ENCODE measurements at regions not wholly inside any gene's neighbourhood (a gene's known extent, or its start where the extent isn't known, plus 50 kb on each side); places are given as distances from the start of the nearest gene placed in this dataset.
"Not testable (repeated sequence)": the region's sequence is repeated elsewhere in the genome, so short reads cannot be mapped to it uniquely, and the experiment has no call there.

- peak; percentile 38 for DNase-seq
Observed at GRCh38 chr1:234770924-234771540, 161.1 kb upstream of the IRF2BP2 start.

GRCh38 chr1:234769986-234770795 lies 160.2 kb upstream of the IRF2BP2 start:
- peak; percentile 79 for DNase-seq

- DNase-seq, result no peak
Observed at GRCh38 chr1:234769284-234769985, 159.5 kb upstream of the IRF2BP2 start.

DNA sequence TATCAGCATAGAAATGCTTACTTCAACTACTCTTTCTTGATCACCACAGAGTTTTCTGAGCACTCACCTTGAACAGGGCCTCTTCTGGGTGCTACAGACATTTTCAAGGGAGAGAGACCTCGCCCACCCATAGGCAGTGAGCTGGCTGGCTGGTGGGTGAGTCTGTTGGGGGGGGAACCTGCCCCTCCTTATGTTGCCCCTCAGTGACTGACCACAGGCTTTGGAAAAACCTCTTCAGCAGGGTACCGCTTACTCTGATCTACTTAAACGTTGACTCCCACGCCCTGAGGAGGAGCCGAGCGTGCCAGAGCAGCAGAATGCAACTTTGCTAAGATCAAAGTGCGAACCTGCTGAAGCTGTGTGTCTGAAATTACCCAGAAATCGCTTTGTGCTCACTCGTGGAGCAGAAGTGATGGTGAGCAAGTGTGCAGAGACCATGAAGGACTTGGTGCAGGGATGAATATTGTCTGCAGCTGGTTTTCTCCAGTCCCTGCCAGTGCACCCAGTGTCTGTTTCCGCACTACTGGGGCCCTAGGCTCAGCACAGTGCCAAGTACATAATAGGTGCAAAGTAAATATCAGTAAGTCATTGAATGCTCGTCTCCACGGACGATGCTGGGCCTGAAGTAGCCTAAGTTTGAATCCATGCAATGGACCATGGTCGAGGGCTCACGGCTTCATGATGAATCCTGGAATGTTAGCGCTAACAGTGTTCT lies 158.7 kb upstream of the IRF2BP2 start:
- no peak for DNase-seq

GRCh38 chr1:234768171-234768568 lies 158.2 kb upstream of the IRF2BP2 start:
- no peak for DNase-seq

- no peak for DNase-seq
Observed at GRCh38 chr1:234765672-234766071, 155.7 kb upstream of the IRF2BP2 start.

DNA sequence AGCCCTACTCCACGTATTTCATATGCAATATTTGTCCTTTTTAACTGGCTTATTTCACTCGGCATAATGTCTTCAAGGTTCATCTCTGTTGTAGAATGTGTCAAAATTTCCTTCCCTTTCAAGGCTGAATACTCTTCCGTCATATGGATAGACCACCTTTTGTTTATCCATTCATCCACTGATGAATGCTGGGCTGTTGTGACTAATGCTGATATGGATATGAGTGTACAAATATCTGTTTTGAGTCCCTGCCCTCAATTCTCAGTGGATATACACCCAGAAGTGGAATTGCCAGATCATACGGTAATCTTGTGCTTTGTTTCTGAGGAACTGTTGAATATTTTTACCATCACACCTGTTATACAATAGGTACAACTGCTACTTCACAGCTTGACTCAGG lies 155.2 kb upstream of the IRF2BP2 start:
- DNase-seq, result no peak

GRCh38 chr1:234763910-234764309 lies 153.9 kb upstream of the IRF2BP2 start:
- no peak for DNase-seq

DNA sequence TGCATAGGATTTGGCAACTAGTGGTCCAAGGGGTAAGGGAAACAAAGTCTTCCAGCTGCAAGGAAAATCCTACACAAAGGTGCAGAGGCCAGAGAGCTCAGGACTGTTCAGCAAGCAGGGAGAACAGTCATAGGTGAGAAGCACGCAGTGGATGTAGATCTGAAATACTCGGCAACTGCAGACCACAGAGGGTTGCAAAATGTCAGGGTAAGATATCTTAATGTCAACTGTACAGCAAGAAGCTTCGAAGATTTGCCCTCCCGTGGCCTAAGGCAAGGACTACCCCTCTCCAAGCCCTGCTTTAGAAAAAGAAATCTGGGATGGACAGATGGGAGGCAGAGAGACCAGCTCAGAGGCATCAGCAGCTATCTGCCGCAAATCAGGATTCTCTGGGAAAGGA lies 153.4 kb upstream of the IRF2BP2 start:
- DNase-seq, result no peak

DNA sequence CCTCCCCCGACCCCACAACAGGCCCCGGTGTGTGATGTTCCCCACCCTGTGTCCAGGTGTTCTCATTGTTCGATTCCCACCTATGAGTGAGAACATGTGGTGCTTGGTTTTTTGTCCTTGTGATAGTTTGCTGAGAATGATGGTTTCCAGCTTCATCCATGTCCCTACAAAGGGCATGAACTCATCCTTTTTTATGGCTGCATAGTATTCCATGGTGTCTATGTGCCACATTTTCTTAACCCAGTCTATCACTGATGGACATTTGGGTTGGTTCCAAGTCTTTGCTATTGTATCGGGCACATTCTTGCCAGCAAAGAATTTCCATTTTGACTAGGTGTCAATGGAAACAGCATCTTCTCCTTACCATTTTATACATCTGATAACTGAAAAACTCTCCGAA lies 152.1 kb upstream of the IRF2BP2 start:
- DNase-seq, result not testable (repeated sequence)

DNA sequence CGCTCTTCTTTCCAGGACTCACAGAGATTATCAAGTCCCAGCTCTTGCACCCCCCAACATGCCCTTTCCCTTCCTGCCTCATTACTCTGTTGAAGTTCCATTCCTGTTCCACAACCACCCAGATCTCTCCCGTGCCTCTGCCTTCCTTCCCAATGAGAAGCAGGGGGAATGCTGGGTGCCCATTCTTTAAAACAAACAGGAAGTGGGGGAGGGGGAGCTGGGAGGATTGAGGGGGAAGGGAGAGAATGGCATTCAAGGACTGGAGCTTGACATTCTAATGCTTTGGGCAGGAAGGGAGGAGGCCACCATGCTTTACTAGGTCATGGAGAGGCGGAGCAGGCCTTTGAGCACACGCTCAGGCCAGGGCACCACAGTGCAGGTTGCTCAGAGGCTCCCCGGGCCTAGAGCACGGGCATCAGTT lies 150.3 kb upstream of the IRF2BP2 start:
- DNase-seq, result no peak

DNA sequence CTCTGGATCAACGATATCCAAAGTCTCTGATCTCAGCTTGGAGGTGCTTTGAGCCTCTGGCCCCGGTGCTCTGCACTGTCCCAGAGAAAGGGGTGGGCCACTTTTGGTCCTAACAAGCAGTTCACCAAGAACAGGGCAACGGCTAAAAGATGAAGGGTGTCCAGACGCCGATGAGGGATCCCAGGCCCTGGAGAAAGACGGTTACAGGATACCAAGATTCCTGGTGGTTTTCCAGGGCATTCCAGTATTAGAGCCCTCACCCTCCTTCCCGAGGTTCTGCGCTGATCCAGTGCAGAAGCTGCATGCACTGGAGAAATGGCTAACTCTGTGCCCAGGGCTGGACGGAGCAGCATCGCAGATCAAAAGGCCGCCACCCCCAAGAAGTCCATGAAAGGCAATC lies 149.9 kb upstream of the IRF2BP2 start:
- no peak for DNase-seq

DNA sequence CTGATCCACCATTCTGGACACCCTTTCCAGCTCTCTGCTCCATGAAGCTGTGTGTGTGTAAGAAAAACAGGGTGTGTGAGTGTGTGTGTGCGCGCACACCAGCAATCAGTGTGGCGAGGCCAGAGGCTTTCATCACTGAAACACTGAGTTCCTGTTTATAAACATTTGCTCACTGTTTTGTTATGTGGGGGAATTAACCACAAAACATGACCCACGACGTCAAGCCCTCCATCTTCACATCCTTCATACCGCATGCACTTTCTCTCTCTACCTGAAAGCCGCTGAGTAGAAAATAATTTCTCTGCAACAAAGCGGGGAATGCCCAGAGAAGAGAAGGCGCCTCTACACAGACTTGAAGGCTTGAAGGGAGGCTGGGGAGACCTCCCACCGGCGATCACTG lies 148.9 kb upstream of the IRF2BP2 start:
- DNase-seq, result no peak

GRCh38 chr1:234756857-234757256 lies 146.9 kb upstream of the IRF2BP2 start:
- DNase-seq, result no peak

GRCh38 chr1:234756066-234756774 lies 146.2 kb upstream of the IRF2BP2 start:
- DNase-seq, result no peak

DNA sequence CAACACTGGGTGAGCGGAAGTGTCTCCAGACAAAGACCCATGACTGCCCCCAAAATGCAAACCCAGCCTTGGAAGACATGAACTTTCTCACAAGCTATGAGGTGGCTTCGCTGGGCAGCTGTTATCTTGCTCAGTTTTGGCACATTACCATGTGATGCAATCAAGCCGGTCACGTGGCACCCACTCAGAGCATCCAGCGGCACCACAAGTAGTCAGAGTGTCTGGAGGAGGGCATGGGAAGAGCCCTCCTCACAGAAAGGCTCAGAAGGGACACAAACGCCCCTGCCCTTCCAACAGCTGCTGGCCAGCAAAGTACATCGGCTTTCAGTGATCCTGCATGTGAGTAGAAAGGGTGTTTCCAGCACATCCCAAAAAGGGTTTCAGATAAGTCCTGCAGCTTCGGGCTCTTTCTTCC lies 145.5 kb upstream of the IRF2BP2 start:
- DNase-seq, result no peak

- DNase-seq, result no peak
Observed at GRCh38 chr1:234753979-234754378, 144.0 kb upstream of the IRF2BP2 start.

- no peak for DNase-seq
Observed at GRCh38 chr1:234752927-234753326, 142.9 kb upstream of the IRF2BP2 start.

DNA sequence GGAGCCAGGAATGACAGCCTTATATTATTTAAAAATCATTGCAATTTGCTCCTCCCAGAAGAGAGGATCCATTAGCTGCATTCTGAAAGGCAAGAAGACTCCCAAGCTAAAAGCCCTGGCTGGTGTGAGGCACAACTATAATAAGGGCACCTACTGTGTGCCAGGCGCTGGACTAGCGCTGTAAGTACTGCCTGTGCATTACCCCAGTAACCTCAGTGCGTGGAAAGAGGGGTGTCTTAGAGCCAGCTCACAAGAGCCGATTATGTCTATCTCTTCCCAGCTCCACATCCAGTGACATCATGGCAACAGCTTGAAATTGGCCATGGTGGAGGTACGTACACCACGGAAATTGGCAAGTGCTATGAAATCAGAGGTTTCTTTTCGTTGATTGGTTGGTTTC lies 141.7 kb upstream of the IRF2BP2 start:
- DNase-seq, result no peak

GRCh38 chr1:234750922-234751627 lies 141.1 kb upstream of the IRF2BP2 start:
- peak; percentile 74 for DNase-seq

DNA sequence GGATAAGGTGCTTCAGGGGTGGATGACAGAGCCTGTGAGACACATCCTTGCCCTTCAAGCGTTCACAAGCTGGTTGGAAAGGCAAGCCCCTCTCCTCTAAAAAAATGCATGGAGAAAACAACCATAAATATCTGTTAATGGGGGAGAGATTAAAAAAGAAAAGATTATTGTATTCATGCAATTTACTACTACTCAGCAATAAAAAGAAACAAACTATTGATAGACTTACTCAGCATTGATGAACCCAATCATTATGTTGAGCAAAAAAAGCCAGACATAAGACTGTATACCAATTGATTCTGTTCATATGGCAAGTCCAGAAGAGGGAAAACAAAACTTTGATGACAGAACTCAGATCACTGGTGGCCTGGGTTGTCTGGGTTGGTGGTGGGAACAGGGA lies 138.7 kb upstream of the IRF2BP2 start:
- DNase-seq, result no peak

GRCh38 chr1:234748066-234748465 lies 138.1 kb upstream of the IRF2BP2 start:
- no peak for DNase-seq

Measured in islet precursor cell (in vitro differentiated cells).